A549 (cell line): ENCODE measurements at regions not wholly inside any gene's neighbourhood (a gene's known extent, or its start where the extent isn't known, plus 50 kb on each side); places are given as distances from the start of the nearest gene placed in this dataset.
"Not testable (repeated sequence)": the region's sequence is repeated elsewhere in the genome, so short reads cannot be mapped to it uniquely, and the experiment has no call there.

Source experiments
- ATAC-seq, 2 experiments: fragments of 200-7000 bp in 1 of 2; fragments of >200 bp in 1 of 2; cut with Nextera tagmentation in 1 of 2; cut with Tn5 transposase in 1 of 2; 3 replicates each; pipeline versions ENCODE4 v1.8.0 to v1.9.1; 2018 to 2020; ENCODE audit warnings: mild to moderate bottlenecking in 1 of 2, moderate library complexity in 1 of 2
- CTCF ChIA-PET: fragments of 300-600 bp; sonication (Branson Sonifier 250); formaldehyde crosslinking; extraction: SDS; loops from one replicate; lab custom pipeline; 2021; ENCODE audit warnings: antibody characterized with exemption, inconsistent platforms; lab: Yijun Ruan, JAX
- POLR2A ChIA-PET: fragments of 350-600 bp; formaldehyde crosslinking; extraction: SDS; loops from one replicate; lab custom pipeline; 2021; ENCODE audit warnings: antibody characterized with exemption, inconsistent platforms; lab: Yijun Ruan, JAX
- DNase-seq, 2 experiments: peaks; one replicate each; pipeline versions ENCODE4 v3.0.0 to v3.0.0-alpha.2; 2011 to 2016; ENCODE audit warnings: low read depth in 1 of 2, low spot score in 1 of 2
- FAIRE-seq: peaks from 2 replicates; lab custom pipeline; 2011; peaks lifted over from hg19 to GRCh38; lab: Jason Lieb, UNC
- H3K27ac ChIP-seq, 2 experiments: fragments of >200 bp; sonication (Bioruptor Twin); formaldehyde crosslinking; 3 replicates each; pipeline ENCODE4 v1.5.1; 2016 to 2017
- H3K4me1 ChIP-seq: fragments of >200 bp; sonication (Bioruptor Twin); formaldehyde crosslinking; 3 replicates; pipeline ENCODE4 v1.6.1; 2016
- H3K4me2 ChIP-seq: fragments of >200 bp; sonication (Bioruptor Twin); formaldehyde crosslinking; 3 replicates; pipeline ENCODE4 v1.6.1; 2016
- H3K4me3 ChIP-seq: fragments of >200 bp; sonication (Bioruptor Twin); formaldehyde crosslinking; 3 replicates; pipeline ENCODE4 v1.5.1; 2016
- H3K9me3 ChIP-seq: fragments of >200 bp; sonication (Bioruptor Twin); formaldehyde crosslinking; 3 replicates; pipeline ENCODE4 v1.6.1; 2016
- CEBPB ChIP-seq, 2 experiments: fragments of >200 bp in 1 of 2; sonication (Bioruptor Twin) in 1 of 2; formaldehyde crosslinking in 1 of 2; IDR thresholded peaks; 2 replicates each; pipeline ENCODE4 v1.6.1; 2012 to 2016
- CHD2 ChIP-seq: fragments of 150-350 bp; IDR thresholded peaks from 2 replicates; pipeline ENCODE4 v1.6.1; 2014; ENCODE audit warnings: low read length; ENCODE audit not compliant: partially characterized antibody
- GATA3 ChIP-seq: IDR thresholded peaks from 2 replicates; pipeline ENCODE4 v1.6.1; 2012; ENCODE audit warnings: borderline replicate concordance
- KDM1A ChIP-seq: fragments of 200-600 bp; sonication (generic); IDR thresholded peaks from 2 replicates; pipeline ENCODE4 v1.6.1; 2016; ENCODE audit warnings: low read depth, mild to moderate bottlenecking
- KDM5A ChIP-seq: fragments of 200-600 bp; sonication (generic); IDR thresholded peaks from 2 replicates; pipeline ENCODE4 v1.6.1; 2016; ENCODE audit warnings: antibody characterized with exemption, mild to moderate bottlenecking
- MAFK ChIP-seq: fragments of 450-650 bp; IDR thresholded peaks from 2 replicates; pipeline ENCODE4 v1.6.1; 2014; ENCODE audit not compliant: partially characterized antibody
- MYC ChIP-seq: IDR thresholded peaks from 2 replicates; pipeline ENCODE4 v1.6.1; 2012; ENCODE audit warnings: mild to moderate bottlenecking, inconsistent platforms, low read length, improper control_type of control experiment, borderline replicate concordance
- NR3C1 ChIP-seq: fragments of >200 bp; sonication (Bioruptor Twin); formaldehyde crosslinking; IDR thresholded peaks from 3 replicates; pipeline ENCODE4 v1.6.1; 2017
- PHF8 ChIP-seq: fragments of 200-600 bp; sonication (generic); IDR thresholded peaks from 2 replicates; pipeline ENCODE4 v1.6.1; 2016; ENCODE audit warnings: low read depth, mild to moderate bottlenecking, antibody characterized with exemption, moderate library complexity, borderline replicate concordance
- RCOR1 ChIP-seq: fragments of 150-350 bp; IDR thresholded peaks from 2 replicates; pipeline ENCODE4 v1.6.1; 2014; ENCODE audit warnings: antibody characterized with exemption, low read length, low read depth
- RFX5 ChIP-seq: fragments of 450-650 bp; IDR thresholded peaks from 2 replicates; pipeline ENCODE4 v1.7.1; 2014; ENCODE audit warnings: antibody characterized with exemption, mild to moderate bottlenecking, moderate library complexity
- ZFP36 ChIP-seq: fragments of 450-650 bp; IDR thresholded peaks from 2 replicates; pipeline ENCODE4 v1.6.1; 2014; ENCODE audit warnings: borderline replicate concordance; ENCODE audit not compliant: partially characterized antibody
- whole genome bisulfite sequencing: methylation state at CpG from one replicate; pipeline ENCODE4 v1.1.6; 2017; ENCODE audit errors: missing lambda C conversion rate; 5-methylcytosine and 5-hydroxymethylcytosine counted together
- TF ChIP-seq, protein P1 (sequence below): fragments of 150-350 bp; IDR thresholded peaks from 2 replicates; pipeline ENCODE4 v1.6.1; 2014; ENCODE audit warnings: low read depth, mild to moderate bottlenecking, low read length
- TF ChIP-seq, protein P2 (sequence below): fragments of 250-450 bp; sonication (Bioruptor Pico); IDR thresholded peaks from 2 replicates; pipeline ENCODE4 v1.5.0; 2020; ENCODE audit warnings: low read depth, mild to moderate bottlenecking, moderate library complexity
- TF ChIP-seq, protein P3 (sequence below): fragments of >200 bp; sonication (Bioruptor Twin); formaldehyde crosslinking; IDR thresholded peaks from 2 replicates; pipeline ENCODE4 v1.6.1; 2016
- TF ChIP-seq, protein P4 (sequence below): IDR thresholded peaks from 2 replicates; pipeline ENCODE4 v1.6.1; 2012; ENCODE audit warnings: low read depth, borderline replicate concordance
- TF ChIP-seq, protein P5 (sequence below): IDR thresholded peaks from 2 replicates; pipeline ENCODE4 v1.6.1; 2012
- TF ChIP-seq, protein P6 (sequence below): fragments of >200 bp; sonication (Bioruptor Twin); formaldehyde crosslinking; IDR thresholded peaks from 3 replicates; pipeline ENCODE4 v1.6.1; 2016

DNA sequence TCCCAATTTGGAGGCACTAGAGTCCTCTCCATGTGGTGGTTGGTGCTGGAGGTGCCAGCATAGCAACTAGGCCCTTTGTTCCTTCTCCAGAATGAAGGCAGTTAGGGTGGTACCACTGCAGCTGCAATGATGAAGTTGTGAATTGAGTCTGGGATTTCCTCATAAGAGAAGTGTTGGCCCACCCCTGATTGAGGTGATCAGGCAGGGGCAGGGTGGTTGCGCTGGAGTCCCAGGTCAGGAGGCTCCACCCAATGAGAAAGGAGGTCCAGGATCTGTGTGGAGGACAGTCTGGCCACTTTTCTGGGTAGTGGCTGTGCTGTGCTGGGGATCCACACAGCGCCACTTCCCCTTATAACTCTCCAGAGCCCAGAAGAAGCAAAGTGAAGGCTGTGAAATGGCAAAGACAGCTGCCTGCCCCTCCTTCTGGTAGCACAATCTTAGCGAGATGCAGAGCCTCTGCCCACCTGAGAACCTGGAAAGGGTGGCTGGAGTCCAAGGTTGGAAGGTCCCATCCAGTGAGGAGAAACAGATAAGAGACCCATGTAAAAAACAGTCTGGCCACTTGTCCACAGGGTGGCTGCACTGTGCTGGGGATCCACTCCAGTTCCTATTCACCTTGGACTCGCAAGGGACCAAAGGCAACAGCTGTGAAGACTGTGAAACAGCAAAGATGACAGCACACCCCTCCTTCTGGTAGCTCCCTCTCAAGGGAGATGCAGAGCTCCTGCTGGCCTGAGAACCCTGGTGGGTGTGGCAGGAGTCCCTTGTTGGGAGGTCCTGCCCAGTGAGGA, 124.6 kb downstream of the RRAGB start:
- WGBS = 0% methylated on average over 4 of the region's 4 CpGs
- POLR2A ChIA-PET = no interaction called here
- H3K27ac ChIP-seq = no peak overlapping the region
- ATAC-seq = no peak
- no peak for TF ChIP-seq KDM5A
- TF ChIP-seq, protein P1, sequence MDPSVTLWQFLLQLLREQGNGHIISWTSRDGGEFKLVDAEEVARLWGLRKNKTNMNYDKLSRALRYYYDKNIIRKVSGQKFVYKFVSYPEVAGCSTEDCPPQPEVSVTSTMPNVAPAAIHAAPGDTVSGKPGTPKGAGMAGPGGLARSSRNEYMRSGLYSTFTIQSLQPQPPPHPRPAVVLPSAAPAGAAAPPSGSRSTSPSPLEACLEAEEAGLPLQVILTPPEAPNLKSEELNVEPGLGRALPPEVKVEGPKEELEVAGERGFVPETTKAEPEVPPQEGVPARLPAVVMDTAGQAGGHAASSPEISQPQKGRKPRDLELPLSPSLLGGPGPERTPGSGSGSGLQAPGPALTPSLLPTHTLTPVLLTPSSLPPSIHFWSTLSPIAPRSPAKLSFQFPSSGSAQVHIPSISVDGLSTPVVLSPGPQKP = no peak
- TF ChIP-seq PHF8 = no peak
- TF ChIP-seq NR3C1 = no peak
- TF ChIP-seq MYC = no peak
- TF ChIP-seq, protein P2, sequence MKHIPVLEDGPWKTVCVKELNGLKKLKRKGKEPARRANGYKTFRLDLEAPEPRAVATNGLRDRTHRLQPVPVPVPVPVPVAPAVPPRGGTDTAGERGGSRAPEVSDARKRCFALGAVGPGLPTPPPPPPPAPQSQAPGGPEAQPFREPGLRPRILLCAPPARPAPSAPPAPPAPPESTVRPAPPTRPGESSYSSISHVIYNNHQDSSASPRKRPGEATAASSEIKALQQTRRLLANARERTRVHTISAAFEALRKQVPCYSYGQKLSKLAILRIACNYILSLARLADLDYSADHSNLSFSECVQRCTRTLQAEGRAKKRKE (CRISPR knock-in tag) = no peak
- TF ChIP-seq, protein P3, sequence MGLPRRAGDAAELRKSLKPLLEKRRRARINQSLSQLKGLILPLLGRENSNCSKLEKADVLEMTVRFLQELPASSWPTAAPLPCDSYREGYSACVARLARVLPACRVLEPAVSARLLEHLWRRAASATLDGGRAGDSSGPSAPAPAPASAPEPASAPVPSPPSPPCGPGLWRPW = no peak
- TF ChIP-seq RFX5 = no peak
- no peak for TF ChIP-seq MAFK
- TF ChIP-seq GATA3 = no peak
- TF ChIP-seq, protein P4, sequence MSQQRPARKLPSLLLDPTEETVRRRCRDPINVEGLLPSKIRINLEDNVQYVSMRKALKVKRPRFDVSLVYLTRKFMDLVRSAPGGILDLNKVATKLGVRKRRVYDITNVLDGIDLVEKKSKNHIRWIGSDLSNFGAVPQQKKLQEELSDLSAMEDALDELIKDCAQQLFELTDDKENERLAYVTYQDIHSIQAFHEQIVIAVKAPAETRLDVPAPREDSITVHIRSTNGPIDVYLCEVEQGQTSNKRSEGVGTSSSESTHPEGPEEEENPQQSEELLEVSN = no peak
- TF ChIP-seq, protein P5, sequence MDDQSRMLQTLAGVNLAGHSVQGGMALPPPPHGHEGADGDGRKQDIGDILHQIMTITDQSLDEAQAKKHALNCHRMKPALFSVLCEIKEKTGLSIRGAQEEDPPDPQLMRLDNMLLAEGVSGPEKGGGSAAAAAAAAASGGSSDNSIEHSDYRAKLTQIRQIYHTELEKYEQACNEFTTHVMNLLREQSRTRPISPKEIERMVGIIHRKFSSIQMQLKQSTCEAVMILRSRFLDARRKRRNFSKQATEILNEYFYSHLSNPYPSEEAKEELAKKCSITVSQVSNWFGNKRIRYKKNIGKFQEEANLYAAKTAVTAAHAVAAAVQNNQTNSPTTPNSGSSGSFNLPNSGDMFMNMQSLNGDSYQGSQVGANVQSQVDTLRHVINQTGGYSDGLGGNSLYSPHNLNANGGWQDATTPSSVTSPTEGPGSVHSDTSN = no peak
- no peak for TF ChIP-seq ZFP36
- TF ChIP-seq KDM1A = no peak
- TF ChIP-seq CHD2 = no peak
- TF ChIP-seq, protein P6, sequence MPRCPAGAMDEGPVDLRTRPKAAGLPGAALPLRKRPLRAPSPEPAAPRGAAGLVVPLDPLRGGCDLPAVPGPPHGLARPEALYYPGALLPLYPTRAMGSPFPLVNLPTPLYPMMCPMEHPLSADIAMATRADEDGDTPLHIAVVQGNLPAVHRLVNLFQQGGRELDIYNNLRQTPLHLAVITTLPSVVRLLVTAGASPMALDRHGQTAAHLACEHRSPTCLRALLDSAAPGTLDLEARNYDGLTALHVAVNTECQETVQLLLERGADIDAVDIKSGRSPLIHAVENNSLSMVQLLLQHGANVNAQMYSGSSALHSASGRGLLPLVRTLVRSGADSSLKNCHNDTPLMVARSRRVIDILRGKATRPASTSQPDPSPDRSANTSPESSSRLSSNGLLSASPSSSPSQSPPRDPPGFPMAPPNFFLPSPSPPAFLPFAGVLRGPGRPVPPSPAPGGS = no peak
- TF ChIP-seq RCOR1 = no peak
- no peak for TF ChIP-seq CEBPB (IDR thresholded peaks at IDR 0.05)
- TF ChIP-seq, all 56 proteins: peak for 0
- DNase-seq (no peak), FAIRE-seq (no peak)
- H3K4me1 ChIP-seq = no peaks in the 10 kb centered on the region
- no peak overlapping the region for H3K4me2 ChIP-seq
- CTCF ChIA-PET = no interaction called here
- no peaks in the 10 kb centered on the region for H3K9me3 ChIP-seq
- H3K4me3 ChIP-seq = no peak overlapping the region

DNA sequence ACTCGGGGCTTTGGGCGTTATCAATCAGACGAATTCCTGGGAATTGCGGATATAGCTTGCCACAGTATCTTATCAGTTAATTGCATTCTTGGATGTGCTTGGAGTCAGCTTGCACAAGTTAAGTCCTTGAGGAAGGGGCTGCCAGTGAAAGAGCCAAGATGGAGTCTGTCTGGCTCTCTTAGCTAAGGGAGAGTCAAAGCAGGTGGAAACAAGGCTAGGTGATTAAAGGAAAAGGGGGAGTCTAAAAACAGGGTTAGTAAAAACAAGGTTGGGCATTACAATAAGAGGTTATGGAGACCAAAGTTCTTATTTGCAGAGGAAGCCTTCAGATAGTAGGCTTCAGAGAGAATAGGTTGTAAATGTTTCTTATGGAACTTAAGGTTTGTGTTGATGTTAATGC, 149.2 kb downstream of the RRAGB start:
- FAIRE-seq, CTCF ChIA-PET, H3K4me1 ChIP-seq, POLR2A ChIA-PET, H3K4me3 ChIP-seq, DNase-seq, H3K4me2 ChIP-seq, H3K9me3 ChIP-seq, H3K27ac ChIP-seq, ATAC-seq: not testable (repeated sequence)
- 40% methylated on average over 4 of the region's 4 CpGs for WGBS
